NCI-H1930 (cell line): ENCODE measurements at regions not wholly inside any gene's neighbourhood (a gene's known extent, or its start where the extent isn't known, plus 50 kb on each side); places are given as distances from the start of the nearest gene placed in this dataset.
"Not testable (repeated sequence)": the region's sequence is repeated elsewhere in the genome, so short reads cannot be mapped to it uniquely, and the experiment has no call there.

Experiments used
- DNase-seq, 2 experiments: peaks; one replicate each; lab custom pipeline; 2025; lab: John Stamatoyannopoulos, UW

DNA sequence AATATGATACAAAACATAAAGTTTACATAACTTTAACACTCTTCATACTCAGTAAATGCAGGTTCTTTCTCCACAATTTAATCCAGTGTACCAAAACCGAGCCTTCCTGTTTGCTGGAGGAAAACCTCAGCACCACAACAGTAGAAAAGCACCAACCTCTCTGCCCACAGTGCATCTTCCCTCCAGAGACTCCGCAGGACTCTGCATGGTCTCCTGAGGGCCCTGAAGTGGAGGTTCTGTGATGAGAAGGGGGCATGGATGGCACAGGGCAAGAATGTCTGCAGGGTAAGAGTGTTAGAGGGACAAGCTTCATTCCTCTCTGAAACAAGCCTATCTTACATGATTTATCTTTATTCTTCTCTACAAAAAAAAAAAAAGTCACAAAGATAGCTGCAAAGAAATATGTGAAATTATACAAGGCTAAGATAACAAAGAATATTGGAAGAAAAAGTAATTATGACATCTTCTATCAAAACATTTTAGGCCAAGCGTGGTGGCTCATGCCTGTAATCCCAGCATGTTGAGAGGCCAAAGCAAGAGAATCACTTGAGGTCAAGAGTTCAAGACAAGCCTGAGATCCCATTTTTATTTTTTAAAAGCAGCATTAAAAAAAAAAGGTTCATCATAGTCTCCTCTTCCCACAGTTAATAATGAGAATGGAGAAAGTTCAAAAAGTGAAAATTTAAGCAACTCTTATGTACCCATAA is 102.0 kb downstream of the VPREB1 start:
- DNase-seq = no peak

DNA sequence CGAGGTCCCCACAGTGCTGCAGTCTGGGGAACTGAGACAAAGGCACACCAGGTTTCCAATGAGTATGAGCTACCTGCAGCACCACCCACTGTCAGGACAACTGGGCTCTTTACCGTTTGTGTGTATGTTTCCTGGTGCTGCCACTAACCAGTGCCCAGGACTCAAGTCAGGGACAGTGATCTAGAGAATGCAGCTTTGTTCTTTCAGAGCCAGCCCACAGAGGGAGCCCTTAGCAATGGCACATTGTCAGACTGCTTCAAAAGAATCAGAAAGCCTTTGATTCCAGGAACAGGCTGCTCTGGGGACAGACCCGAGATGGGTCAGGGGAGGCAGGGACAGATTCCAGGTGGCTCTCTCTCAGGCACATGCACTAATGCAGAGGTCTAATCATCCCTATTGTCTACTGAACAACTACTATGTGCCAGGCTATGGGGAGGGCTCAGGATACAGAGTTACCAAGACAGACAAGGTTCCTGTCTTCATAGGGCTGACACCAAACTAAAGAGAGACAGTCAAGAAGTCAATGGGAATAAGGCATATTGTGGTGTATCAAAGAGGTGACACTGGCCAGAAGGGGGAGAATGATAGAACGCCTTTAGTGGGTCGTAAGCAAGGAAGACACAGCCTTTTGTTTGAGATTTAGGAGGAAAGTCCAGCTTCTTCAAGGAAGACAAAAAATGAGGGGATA is 103.7 kb downstream of the VPREB1 start:
- no peak for DNase-seq

GRCh38 chr22:22348815-22349454 is 104.3 kb downstream of the VPREB1 start:
- no peak for DNase-seq

DNA sequence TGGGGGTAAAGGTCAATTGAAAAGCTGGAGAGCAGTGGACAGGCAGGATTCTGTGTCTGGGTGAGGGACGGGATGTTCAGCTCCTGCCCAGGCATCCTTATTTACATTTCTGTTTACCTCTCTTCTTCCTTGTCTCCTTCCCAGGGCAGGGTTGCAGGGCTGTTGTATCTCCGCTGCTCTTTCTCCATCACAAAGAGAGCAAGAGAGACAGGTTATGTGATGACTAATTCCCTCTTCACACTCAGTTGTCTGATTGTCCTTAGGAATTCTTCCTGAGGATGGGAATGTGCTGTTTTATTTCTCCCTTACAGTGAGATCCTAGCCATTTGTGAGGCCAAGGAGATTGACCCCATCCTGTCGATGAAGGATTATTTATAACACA is 104.9 kb downstream of the VPREB1 start:
- no peak for DNase-seq

DNA sequence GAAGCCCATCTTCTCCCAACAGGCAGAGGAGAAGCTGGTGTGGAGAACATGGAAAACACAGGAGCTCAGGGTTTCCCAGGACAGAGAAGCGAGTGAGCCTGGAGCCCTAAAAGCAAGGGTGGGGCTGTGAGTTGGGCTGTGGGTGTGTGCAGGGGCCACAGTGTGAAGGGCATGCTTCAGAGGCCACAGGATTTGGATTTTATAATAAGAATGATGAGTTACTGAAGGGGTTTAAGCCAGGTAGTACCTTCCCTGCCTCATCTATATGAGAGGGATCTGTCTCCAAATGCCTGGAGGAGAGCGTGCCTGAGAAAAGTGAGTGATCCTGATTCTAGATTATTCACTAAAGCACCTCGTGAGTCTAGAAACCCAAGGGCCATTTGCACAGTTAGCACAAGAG is 106.8 kb downstream of the VPREB1 start:
- DNase-seq = no peak

DNA sequence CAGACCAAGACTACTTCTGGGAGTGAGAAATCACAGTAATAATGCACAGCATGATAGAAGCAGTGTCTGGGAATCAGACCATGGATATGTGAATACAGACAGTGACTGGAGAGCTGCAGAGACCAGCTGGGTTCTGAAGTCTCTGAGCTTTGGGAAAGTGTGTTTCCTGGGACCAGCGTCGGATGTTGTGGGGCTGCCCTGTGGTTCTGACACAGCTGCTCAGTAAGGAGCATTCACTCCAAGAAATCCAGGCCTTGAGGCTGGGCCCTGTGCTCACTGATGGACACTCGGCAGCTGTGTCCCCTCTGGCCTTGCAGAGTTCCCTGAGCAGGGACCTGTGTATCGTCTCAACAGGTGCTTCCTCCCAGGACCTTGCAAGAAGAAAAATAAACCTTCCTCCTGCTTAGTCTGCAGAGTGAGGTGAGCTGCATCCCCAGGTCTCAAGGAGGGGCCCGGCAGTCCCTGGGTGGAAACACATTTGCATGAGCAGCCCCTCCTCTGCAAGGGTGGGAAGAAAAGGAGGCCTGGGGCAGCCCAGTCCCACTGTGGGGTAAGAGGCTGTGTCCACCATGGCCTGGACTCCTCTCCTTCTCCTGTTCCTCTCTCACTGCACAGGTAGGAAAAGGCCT is 107.9 kb downstream of the VPREB1 start:
- DNase-seq = no peak

DNA sequence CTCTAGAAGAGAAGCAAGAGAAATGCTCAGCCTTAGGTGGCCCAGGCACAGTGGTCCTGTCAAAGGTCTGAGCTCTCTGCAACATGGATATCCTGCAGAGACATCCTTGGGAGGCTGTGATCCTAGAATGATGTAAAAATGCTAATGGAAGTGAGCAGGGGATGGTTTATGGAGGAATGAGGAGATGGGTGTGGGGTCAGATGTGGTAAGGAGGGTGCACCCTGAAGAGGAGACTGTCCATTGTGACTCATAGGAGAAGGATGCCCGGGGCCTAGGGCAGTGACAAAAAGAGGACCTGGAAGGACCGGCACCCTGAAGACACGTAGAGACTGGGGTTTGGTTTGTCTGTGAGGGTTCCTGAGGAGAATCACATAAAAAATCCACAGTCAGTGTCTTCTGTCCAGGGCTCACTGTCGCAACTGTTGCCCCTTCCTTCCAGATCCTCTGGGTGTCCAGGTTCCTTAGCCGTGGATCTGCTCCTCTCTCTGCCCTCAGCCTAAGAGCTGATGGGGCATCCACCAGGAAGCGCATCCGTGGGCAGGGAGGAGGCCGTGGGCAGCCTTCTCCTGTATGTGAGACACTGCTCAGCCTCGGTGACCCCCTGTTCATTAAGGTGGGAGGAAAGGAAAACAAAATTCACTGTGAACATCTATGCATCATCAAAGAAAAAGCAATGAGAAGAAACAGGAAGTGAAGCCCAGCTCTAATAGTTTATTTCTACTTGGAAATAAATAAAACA is 110.7 kb downstream of the VPREB1 start:
- no peak for DNase-seq

GRCh38 chr22:22357024-22357883 is 112.7 kb downstream of the VPREB1 start:
- DNase-seq = peak; percentile 73 to 76

- DNase-seq = no peak
Measured at GRCh38 chr22:22358152-22358551, 113.6 kb downstream of the VPREB1 start.

GRCh38 chr22:22358686-22359085 is 114.1 kb downstream of the VPREB1 start:
- no peak for DNase-seq

DNA sequence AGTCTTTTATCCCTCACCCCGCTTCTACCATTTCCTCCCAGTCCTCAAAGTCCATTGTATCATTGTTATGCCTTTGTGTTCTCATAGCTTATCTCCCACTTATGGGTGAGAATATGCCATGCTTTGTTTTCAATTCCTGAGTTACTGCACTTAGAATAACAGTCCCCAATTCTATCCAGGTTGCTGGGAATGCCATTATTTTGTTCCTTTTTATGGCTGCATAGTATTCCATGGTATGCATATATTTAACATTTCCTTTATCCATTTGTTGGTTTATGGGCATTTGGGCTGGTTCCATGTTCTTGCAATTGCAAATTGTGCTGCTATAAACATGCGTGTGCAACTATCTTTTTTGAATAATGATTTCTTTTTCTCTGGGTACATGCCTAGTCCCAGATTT is 114.9 kb downstream of the VPREB1 start:
- DNase-seq = no peak

DNA sequence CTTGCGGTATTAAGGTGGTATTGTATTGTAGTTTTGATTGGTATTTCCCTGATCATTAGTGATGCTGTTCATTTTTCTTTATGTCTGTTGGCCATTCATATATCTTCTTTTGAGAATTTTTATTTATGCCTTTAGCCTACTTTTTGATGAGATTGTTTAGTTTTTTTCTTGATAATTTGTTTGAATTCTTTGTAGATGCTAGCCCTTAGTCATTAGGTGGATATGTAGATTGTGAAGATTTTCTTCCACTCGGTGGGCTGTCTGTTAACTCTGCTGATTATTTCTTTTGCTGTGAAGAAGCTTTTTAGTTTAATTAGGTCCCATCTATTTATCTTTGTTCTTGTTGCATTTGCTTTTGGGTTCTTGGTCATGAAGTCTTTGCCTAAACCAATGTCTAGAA is 115.4 kb downstream of the VPREB1 start:
- no peak for DNase-seq

- no peak for DNase-seq
Measured at GRCh38 chr22:22362311-22362710, 117.7 kb downstream of the VPREB1 start.

- no peak for DNase-seq
Measured at GRCh38 chr22:22362936-22363335, 118.3 kb downstream of the VPREB1 start.

DNA sequence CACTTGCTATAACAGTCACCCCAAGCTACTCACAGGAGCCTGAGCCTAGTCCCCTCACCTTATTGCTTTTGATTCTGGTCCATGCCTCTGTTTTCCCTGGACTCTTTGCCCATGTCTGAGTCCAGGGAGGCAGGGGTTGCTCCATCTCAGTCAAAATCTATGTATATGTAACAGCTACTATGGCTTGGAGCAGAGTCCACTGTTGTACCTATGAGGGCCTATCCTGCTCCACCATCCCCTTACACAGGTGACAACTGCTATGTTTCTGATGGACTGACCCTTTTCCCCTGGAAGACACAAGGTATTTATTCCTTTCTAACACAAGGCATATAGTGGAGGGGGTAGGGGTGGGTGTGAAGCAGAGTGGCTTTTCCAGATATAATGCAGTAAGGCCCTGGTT is 119.6 kb downstream of the VPREB1 start:
- DNase-seq = no peak

DNA sequence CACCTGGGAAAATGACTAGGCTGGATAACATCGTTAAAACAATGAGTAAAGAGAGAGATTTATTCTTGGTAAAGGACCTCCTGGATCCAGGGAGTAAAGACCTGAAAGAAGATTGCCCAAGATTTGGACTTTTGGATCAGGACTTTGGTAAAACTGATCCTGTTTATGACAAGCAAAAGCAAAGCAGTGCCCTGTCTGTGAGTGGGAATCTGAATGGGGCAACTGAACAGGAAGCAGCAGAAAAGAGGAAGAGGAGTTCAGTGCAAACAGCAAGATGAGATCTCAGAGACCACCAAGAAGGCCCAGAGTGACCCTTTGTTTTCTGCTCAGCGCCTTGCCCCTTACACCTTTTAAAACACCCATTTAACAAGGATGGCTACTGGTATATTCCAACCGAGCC is 122.0 kb downstream of the VPREB1 start:
- DNase-seq = no peak

- DNase-seq = no peak
Measured at GRCh38 chr22:22368516-22368915, 123.9 kb downstream of the VPREB1 start.

GRCh38 chr22:22369219-22369963 is 124.8 kb downstream of the VPREB1 start:
- not testable (repeated sequence) for DNase-seq

DNA sequence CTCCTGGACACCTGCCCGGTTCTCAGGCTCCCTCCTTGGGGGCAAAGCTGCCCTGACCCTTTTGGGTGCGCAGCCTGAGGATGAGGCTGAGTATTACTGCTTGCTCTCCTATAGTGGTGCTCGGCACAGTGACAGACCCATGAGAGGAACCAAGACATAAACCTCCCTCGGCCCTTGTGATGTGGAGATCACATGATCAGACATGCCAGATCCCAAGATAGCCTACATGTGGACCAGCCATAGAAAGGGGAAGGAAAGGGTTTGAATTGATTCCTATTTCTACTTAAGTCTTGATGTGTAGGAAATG is 125.3 kb downstream of the VPREB1 start:
- DNase-seq = no peak

DNA sequence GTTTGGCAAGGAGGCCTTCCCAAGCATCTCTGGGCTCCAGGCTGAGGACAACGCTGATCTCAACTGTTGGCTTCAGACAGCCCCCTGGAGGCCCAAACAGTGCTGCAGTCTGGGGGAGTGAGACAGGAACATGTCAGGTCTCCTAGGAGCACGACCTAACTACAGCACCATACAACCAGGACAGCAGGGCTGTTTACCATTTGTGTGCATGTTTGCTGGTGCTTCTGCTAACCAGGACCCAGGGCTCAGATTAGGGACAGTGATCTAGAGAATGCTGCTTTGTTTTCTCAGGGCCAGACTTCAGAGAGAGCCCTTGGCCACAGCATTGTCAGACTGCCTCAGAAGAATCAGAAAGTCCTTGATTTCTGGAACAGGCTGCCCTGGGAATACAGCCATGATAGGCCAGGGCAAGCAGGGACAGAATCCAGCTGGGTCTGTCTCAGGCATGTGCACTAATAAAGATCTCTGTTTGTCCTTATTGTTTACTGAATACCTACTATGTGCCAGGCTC is 126.5 kb downstream of the VPREB1 start:
- DNase-seq = no peak
